WTC11 (cell line): ENCODE measurements at regions not wholly inside any gene's neighbourhood (a gene's known extent, or its start where the extent isn't known, plus 50 kb on each side); places are given as distances from the start of the nearest gene placed in this dataset.

Experiments used
- ATAC-seq: fragments of 200-7000 bp; cut with Tn5 transposase; 2 replicates; pipeline ENCODE4 v1.10.0; 2021; ENCODE audit warnings: mild to moderate bottlenecking, moderate library complexity
- CTCF ChIA-PET: fragments of 300-600 bp; sonication (Branson Sonifier 250); formaldehyde crosslinking; loops from one replicate; lab custom pipeline; 2021; ENCODE audit warnings: antibody characterized with exemption; lab: Charles Lee
- POLR2A ChIA-PET: fragments of 350-600 bp; sonication (Branson Sonifier 250); formaldehyde crosslinking; loops from one replicate; lab custom pipeline; 2021; ENCODE audit warnings: antibody characterized with exemption; lab: Charles Lee
- DNase-seq: peaks from one replicate; pipeline ENCODE4 v3.0.0; 2021; ENCODE audit warnings: low spot score
- H3K27ac Mint-ChIP-seq: 2 replicates; pipeline ENCODE4 v1.8.0; 2021; ENCODE audit warnings: mixed read lengths
- H3K27me3 Mint-ChIP-seq: 2 replicates; pipeline ENCODE4 v1.8.0; 2021; ENCODE audit warnings: low read depth, mild to moderate bottlenecking, moderate library complexity, mixed read lengths
- H3K36me3 Mint-ChIP-seq: 2 replicates; pipeline ENCODE4 v1.8.0; 2021; ENCODE audit warnings: mixed read lengths
- H3K4me1 Mint-ChIP-seq: 2 replicates; pipeline ENCODE4 v1.8.0; 2022; ENCODE audit warnings: mixed read lengths
- H3K4me3 Mint-ChIP-seq: 2 replicates; pipeline ENCODE4 v1.8.0; 2021; ENCODE audit warnings: mild to moderate bottlenecking, moderate library complexity, mixed read lengths
- H3K9me3 Mint-ChIP-seq: 2 replicates; pipeline ENCODE4 v1.8.0; 2021; ENCODE audit warnings: mixed read lengths
- E2F4 ChIP-seq: sonication (generic); formaldehyde crosslinking; IDR thresholded peaks from 2 replicates; pipeline ENCODE4 v1.8.1; 2022; ENCODE audit warnings: low read depth, mild to moderate bottlenecking, moderate library complexity, missing genetic modification reagents, borderline replicate concordance
- FOXP1 ChIP-seq: sonication (generic); formaldehyde crosslinking; IDR thresholded peaks from 2 replicates; pipeline ENCODE4 v1.8.0; 2022; ENCODE audit warnings: missing genetic modification reagents, mild to moderate bottlenecking, moderate library complexity, borderline replicate concordance
- GTF2I ChIP-seq: fragments of 250-450 bp; sonication (Bioruptor Pico); conservative IDR thresholded peaks from 2 replicates; pipeline ENCODE4 v1.4.0; 2021; ENCODE audit warnings: mild to moderate bottlenecking
- HMGA2 ChIP-seq: fragments of 250-450 bp; sonication (Bioruptor Pico); IDR thresholded peaks from 2 replicates; pipeline ENCODE4 v1.4.0; 2021; ENCODE audit warnings: mild to moderate bottlenecking, moderate library complexity
- NFATC4 ChIP-seq: fragments of 250-450 bp; sonication (Bioruptor Pico); IDR thresholded peaks from 2 replicates; pipeline ENCODE4 v1.9.0; 2021; ENCODE audit warnings: mild to moderate bottlenecking
- NR1H2 ChIP-seq: sonication (generic); formaldehyde crosslinking; IDR thresholded peaks from 2 replicates; pipeline ENCODE4 v1.9.0; 2021; ENCODE audit warnings: mild to moderate bottlenecking, moderate library complexity, missing genetic modification reagents
- OVOL2 ChIP-seq: fragments of 250-450 bp; sonication (Bioruptor Pico); IDR thresholded peaks from 2 replicates; pipeline ENCODE4 v1.9.0; 2021; ENCODE audit warnings: mild to moderate bottlenecking, borderline replicate concordance
- PRRX2 ChIP-seq: fragments of 250-450 bp; sonication (Bioruptor Pico); IDR thresholded peaks from 2 replicates; pipeline ENCODE4 v1.8.0; 2021; ENCODE audit warnings: mild to moderate bottlenecking
- RELA ChIP-seq: sonication (generic); formaldehyde crosslinking; IDR thresholded peaks from 2 replicates; pipeline ENCODE4 v1.8.1; 2022; ENCODE audit warnings: missing genetic modification reagents, mild to moderate bottlenecking, borderline replicate concordance
- SMAD3 ChIP-seq: sonication (generic); formaldehyde crosslinking; IDR thresholded peaks from 2 replicates; pipeline ENCODE4 v1.8.0; 2022; ENCODE audit warnings: missing genetic modification reagents, mild to moderate bottlenecking, borderline replicate concordance
- TEAD1 ChIP-seq: sonication (generic); formaldehyde crosslinking; IDR thresholded peaks from 2 replicates; pipeline ENCODE4 v1.8.0; 2022; ENCODE audit warnings: mild to moderate bottlenecking, missing genetic modification reagents
- ZBTB21 ChIP-seq: sonication (generic); formaldehyde crosslinking; IDR thresholded peaks from 2 replicates; pipeline ENCODE4 v1.8.1; 2023; ENCODE audit warnings: mild to moderate bottlenecking, missing genetic modification reagents, borderline replicate concordance
- ZNF121 ChIP-seq: sonication (generic); formaldehyde crosslinking; IDR thresholded peaks from 2 replicates; pipeline ENCODE4 v1.8.0; 2023; ENCODE audit warnings: missing genetic modification reagents
- ZNF138 ChIP-seq: sonication (generic); formaldehyde crosslinking; conservative IDR thresholded peaks from 2 replicates; pipeline ENCODE4 v1.8.1; 2022; ENCODE audit warnings: mild to moderate bottlenecking, moderate library complexity, missing genetic modification reagents
- ZNF281 ChIP-seq: sonication (generic); formaldehyde crosslinking; IDR thresholded peaks from 2 replicates; pipeline ENCODE4 v1.8.0; 2023; ENCODE audit warnings: mild to moderate bottlenecking, missing genetic modification reagents
- ZNF416 ChIP-seq: fragments of 250-450 bp; sonication (Bioruptor Pico); IDR thresholded peaks from 2 replicates; pipeline ENCODE4 v1.9.0; 2021; ENCODE audit warnings: mild to moderate bottlenecking, inconsistent platforms
- ZNF532 ChIP-seq: fragments of 250-450 bp; sonication (Bioruptor Pico); IDR thresholded peaks from 2 replicates; pipeline ENCODE4 v1.9.0; 2021; ENCODE audit warnings: mild to moderate bottlenecking, borderline replicate concordance
- TF ChIP-seq, protein P1 (sequence below): sonication (generic); formaldehyde crosslinking; conservative IDR thresholded peaks from 2 replicates; pipeline ENCODE4 v1.8.1; 2022; ENCODE audit warnings: mild to moderate bottlenecking, missing genetic modification reagents
- TF ChIP-seq, protein P2 (sequence below): sonication (generic); formaldehyde crosslinking; IDR thresholded peaks from 2 replicates; pipeline ENCODE4 v1.8.0; 2022; ENCODE audit warnings: mild to moderate bottlenecking, missing genetic modification reagents
- TF ChIP-seq, protein P3 (sequence below): sonication (generic); formaldehyde crosslinking; IDR thresholded peaks from 2 replicates; pipeline ENCODE4 v1.8.0; 2023; ENCODE audit warnings: missing genetic modification reagents
- TF ChIP-seq, protein P4 (sequence below): sonication (generic); formaldehyde crosslinking; IDR thresholded peaks from 2 replicates; pipeline ENCODE4 v1.8.0; 2022; ENCODE audit warnings: missing genetic modification reagents

DNA sequence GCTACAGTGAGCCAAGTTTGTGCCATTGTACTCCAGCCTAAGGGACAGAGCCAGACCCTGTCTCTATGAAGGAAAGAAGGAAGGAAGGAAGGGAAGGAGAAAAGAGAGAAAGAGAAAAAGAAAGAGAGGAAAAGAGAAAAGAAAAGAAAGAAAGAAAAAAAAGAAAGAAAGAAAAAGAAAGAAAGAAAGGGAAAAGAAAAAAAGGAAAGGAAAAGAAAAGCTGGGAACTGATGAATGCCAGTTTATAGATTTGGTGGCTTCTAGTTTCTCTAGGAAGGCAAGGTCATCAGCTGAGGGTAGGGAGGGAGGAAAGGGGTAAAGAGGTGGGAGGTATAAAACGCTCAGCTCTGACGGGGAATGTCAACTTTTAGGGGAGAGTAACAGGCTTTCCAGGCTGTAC, 62.3 kb upstream of the AKT3 start:
- Mint-ChIP-seq H3K27ac (no peak overlapping the region), H3K36me3 (no peaks in the 10 kb centered on the region), H3K27me3 (peaks cover 27% of the 10 kb centered on the region), H3K9me3 (peaks cover 5% of the 10 kb centered on the region), H3K4me1 (peaks cover 7% of the 10 kb centered on the region), H3K4me3 (no peak overlapping the region)
- ATAC-seq: no peak
- POLR2A ChIA-PET: no interaction called here
- CTCF ChIA-PET: no interaction called here
- TF ChIP-seq NFATC4 (CRISPR knock-in tag): no peak
- no peak for TF ChIP-seq FOXP1
- TF ChIP-seq OVOL2 (CRISPR knock-in tag): no peak
- TF ChIP-seq, protein P1, sequence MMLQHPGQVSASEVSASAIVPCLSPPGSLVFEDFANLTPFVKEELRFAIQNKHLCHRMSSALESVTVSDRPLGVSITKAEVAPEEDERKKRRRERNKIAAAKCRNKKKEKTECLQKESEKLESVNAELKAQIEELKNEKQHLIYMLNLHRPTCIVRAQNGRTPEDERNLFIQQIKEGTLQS (CRISPR knock-in tag): no peak
- TF ChIP-seq, protein P2, sequence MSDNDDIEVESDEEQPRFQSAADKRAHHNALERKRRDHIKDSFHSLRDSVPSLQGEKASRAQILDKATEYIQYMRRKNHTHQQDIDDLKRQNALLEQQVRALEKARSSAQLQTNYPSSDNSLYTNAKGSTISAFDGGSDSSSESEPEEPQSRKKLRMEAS (CRISPR knock-in tag): no peak
- TF ChIP-seq NR1H2: no peak
- DNase-seq: no peak

- Mint-ChIP-seq H3K4me1 (no peaks in the 10 kb centered on the region), H3K9me3 (peaks cover 5% of the 10 kb centered on the region), H3K36me3 (no peaks in the 10 kb centered on the region), H3K27me3 (peaks cover 12% of the 10 kb centered on the region), H3K4me3 (no peak overlapping the region), H3K27ac (no peak overlapping the region)
- ATAC-seq (no peak), DNase-seq (no peak)
- POLR2A ChIA-PET: no interaction called here
- CTCF ChIA-PET: no interaction called here
- no peak for TF ChIP-seq ZBTB21 (CRISPR knock-in tag)
- no peak for TF ChIP-seq SMAD3 (CRISPR knock-in tag)
- no peak for TF ChIP-seq ZNF532
These were observed 60.6 kb upstream of the AKT3 start for GRCh38 chr1:243910607-243911006.

- ATAC-seq: no peak
- H3K9me3 Mint-ChIP-seq: no peaks in the 10 kb centered on the region
- ChIA-PET POLR2A (no interaction called here), CTCF (interaction anchor here (0.7 kb wide), 1 partner anchor 259 kb away, joined by 3 read pairs; no protein-coding TSS in a partner anchor)
- no peaks in the 10 kb centered on the region for H3K4me1 Mint-ChIP-seq
- no peak for DNase-seq
- H3K36me3 Mint-ChIP-seq: no peaks in the 10 kb centered on the region
- no peaks in the 10 kb centered on the region; the same call in 1 of the 2 replicates for H3K27me3 Mint-ChIP-seq
- no peak overlapping the region for H3K27ac Mint-ChIP-seq
- H3K4me3 Mint-ChIP-seq: no peak overlapping the region
- TF ChIP-seq, protein P3, sequence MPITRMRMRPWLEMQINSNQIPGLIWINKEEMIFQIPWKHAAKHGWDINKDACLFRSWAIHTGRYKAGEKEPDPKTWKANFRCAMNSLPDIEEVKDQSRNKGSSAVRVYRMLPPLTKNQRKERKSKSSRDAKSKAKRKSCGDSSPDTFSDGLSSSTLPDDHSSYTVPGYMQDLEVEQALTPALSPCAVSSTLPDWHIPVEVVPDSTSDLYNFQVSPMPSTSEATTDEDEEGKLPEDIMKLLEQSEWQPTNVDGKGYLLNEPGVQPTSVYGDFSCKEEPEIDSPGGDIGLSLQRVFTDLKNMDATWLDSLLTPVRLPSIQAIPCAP: no peak
- TF ChIP-seq, protein P4, sequence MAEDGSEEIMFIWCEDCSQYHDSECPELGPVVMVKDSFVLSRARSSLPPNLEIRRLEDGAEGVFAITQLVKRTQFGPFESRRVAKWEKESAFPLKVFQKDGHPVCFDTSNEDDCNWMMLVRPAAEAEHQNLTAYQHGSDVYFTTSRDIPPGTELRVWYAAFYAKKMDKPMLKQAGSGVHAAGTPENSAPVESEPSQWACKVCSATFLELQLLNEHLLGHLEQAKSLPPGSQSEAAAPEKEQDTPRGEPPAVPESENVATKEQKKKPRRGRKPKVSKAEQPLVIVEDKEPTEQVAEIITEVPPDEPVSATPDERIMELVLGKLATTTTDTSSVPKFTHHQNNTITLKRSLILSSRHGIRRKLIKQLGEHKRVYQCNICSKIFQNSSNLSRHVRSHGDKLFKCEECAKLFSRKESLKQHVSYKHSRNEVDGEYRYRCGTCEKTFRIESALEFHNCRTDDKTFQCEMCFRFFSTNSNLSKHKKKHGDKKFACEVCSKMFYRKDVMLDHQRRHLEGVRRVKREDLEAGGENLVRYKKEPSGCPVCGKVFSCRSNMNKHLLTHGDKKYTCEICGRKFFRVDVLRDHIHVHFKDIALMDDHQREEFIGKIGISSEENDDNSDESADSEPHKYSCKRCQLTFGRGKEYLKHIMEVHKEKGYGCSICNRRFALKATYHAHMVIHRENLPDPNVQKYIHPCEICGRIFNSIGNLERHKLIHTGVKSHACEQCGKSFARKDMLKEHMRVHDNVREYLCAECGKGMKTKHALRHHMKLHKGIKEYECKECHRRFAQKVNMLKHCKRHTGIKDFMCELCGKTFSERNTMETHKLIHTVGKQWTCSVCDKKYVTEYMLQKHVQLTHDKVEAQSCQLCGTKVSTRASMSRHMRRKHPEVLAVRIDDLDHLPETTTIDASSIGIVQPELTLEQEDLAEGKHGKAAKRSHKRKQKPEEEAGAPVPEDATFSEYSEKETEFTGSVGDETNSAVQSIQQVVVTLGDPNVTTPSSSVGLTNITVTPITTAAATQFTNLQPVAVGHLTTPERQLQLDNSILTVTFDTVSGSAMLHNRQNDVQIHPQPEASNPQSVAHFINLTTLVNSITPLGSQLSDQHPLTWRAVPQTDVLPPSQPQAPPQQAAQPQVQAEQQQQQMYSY (CRISPR knock-in tag): no peak
- TF ChIP-seq PRRX2 (CRISPR knock-in tag) (no peak), FOXP1 (no peak), ZNF138 (CRISPR knock-in tag) (no peak), GTF2I (CRISPR knock-in tag) (no peak), E2F4 (no peak), RELA (CRISPR knock-in tag) (no peak), TEAD1 (CRISPR knock-in tag) (no peak), ZNF281 (CRISPR knock-in tag) (no peak), ZNF416 (CRISPR knock-in tag) (no peak), ZNF121 (CRISPR knock-in tag) (no peak), HMGA2 (CRISPR knock-in tag) (no peak)
These were observed 53.9 kb upstream of the AKT3 start for GRCh38 chr1:243903895-243904294.
